ENCODE measurements at regions not wholly inside any gene's neighbourhood (a gene's known extent, or its start where the extent isn't known, plus 50 kb on each side); places are given as distances from the start of the nearest gene placed in this dataset.

- TF ChIP-seq CTCF (IDR thresholded peaks at IDR 0.05): no peak
- no peak for TF ChIP-seq POLR2A (IDR thresholded peaks at IDR 0.05)
- no peak for TF ChIP-seq POLR2AphosphoS5 (IDR thresholded peaks at IDR 0.05)
Measured at GRCh38 chr5:8317335-8317734, 448.4 kb downstream of the MTRR start.
